SU-DHL-6 (cell line): ENCODE measurements at regions not wholly inside any gene's neighbourhood (a gene's known extent, or its start where the extent isn't known, plus 50 kb on each side); places are given as distances from the start of the nearest gene placed in this dataset.

Source experiments
- H2AFZ ChIP-seq: fragments of 200-600 bp; sonication (generic); 2 replicates; pipeline ENCODE4 v1.6.1; 2014; ENCODE audit warnings: low read depth, mild to moderate bottlenecking, moderate library complexity, mixed read lengths, antibody characterized with exemption, low read length; ENCODE audit not compliant: severe bottlenecking
- H3F3A ChIP-seq: fragments of 200-600 bp; shearing (Covaris generic); 2 replicates; pipeline ENCODE4 v1.6.0; 2016; ENCODE audit warnings: antibody characterized with exemption, mild to moderate bottlenecking; ENCODE audit not compliant: insufficient read depth
- H3K27ac ChIP-seq: fragments of 200-600 bp; sonication (generic); 2 replicates; pipeline ENCODE4 v1.5.1; 2016; ENCODE audit warnings: low read depth, mild to moderate bottlenecking, low read length, moderate library complexity, mixed read lengths
- H3K27me3 ChIP-seq: fragments of 200-600 bp; sonication (generic), shearing (Covaris generic); 2 replicates; pipeline ENCODE4 v1.6.0; 2014; ENCODE audit warnings: mild to moderate bottlenecking, low read length
- H3K36me3 ChIP-seq: fragments of 200-600 bp; sonication (generic); 2 replicates; pipeline ENCODE4 v1.6.1; 2014; ENCODE audit warnings: mild to moderate bottlenecking, low read length, mixed read lengths
- H3K4me2 ChIP-seq: fragments of 300-600, 200-600 bp; shearing (Covaris generic), sonication (generic); 2 replicates; pipeline ENCODE4 v1.6.0; 2014; ENCODE audit warnings: low read length, low read depth, mild to moderate bottlenecking; ENCODE audit not compliant: poor library complexity, severe bottlenecking
- H3K4me3 ChIP-seq: fragments of 200-600 bp; sonication (generic); 2 replicates; pipeline ENCODE4 v1.5.1; 2014; ENCODE audit warnings: antibody characterized with exemption, low read length, mild to moderate bottlenecking, mixed read lengths; ENCODE audit not compliant: insufficient read depth, poor library complexity, severe bottlenecking
- H3K79me2 ChIP-seq: fragments of 200-600 bp; sonication (generic); 2 replicates; pipeline ENCODE4 v1.6.1; 2014; ENCODE audit warnings: mild to moderate bottlenecking, low read length, moderate library complexity; ENCODE audit not compliant: insufficient read depth
- H3K9ac ChIP-seq: fragments of 200-600 bp; sonication (generic); 2 replicates; pipeline ENCODE4 v1.7.0; 2014; ENCODE audit warnings: mild to moderate bottlenecking, low read length
- H3K9me2 ChIP-seq: fragments of 200-600 bp; sonication (generic); replicated peaks from 2 replicates; pipeline ENCODE4 v1.6.1; 2014; ENCODE audit warnings: low read length; ENCODE audit not compliant: insufficient read depth
- H3K9me3 ChIP-seq: fragments of 200-600 bp; sonication (generic); 2 replicates; pipeline ENCODE4 v1.6.1; 2014; ENCODE audit warnings: low read length, mixed read lengths; ENCODE audit not compliant: insufficient read depth
- H4K20me1 ChIP-seq: fragments of 200-600 bp; sonication (generic); 2 replicates; pipeline ENCODE4 v1.6.1; 2014; ENCODE audit warnings: low read depth, mild to moderate bottlenecking, antibody characterized with exemption, low read length, moderate library complexity, mixed read lengths
- EZH2phosphoT487 ChIP-seq: fragments of 200-600 bp; sonication (generic), shearing (Covaris generic); conservative IDR thresholded peaks from 2 replicates; pipeline ENCODE4 v1.6.1; 2018; ENCODE audit warnings: mild to moderate bottlenecking, antibody characterized with exemption, low read length, moderate library complexity, mixed read lengths
- TF ChIP-seq, protein P1 (sequence below): fragments of 200-600 bp; sonication (generic); IDR thresholded peaks from one replicate; pipeline ENCODE4 v1.5.1; 2017; ENCODE audit warnings: antibody characterized with exemption, mild to moderate bottlenecking, low read length, moderate library complexity; ENCODE audit not compliant: insufficient read depth, poor library complexity, severe bottlenecking

DNA sequence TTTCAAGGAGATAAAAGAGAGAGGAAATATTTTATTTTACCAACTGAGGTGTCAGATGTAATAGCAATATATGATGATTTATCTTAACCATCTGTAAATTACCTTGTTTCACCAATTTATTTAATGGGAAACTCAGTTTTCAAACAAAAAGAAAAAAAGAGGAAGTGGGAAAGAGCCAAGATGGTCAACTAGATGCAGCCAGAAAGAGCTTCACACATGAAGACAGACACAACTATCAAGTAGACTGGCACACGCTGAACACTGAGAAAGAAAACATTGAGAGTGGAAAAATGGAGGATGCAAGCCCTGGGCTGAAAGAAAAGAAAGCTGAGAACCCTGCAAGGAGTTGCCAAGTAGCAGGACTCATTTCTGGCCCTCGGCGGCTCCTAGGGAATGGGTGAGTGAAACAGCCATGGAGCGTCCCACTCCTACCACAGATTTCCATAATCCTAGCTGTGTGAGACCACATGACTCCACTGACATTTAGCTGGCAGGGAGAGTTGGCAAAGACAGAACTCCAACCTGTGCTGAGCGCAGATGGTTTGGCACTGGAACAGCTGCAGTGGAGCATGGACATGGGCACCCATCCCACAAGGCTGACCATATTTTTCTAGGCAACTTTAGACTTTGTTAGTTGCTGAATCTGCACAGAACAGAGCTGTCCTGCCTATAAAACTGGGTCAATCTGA, 409.3 kb downstream of the FAM47B start:
- Histone ChIP-seq H3K9ac (no peak overlapping the region), H3K9me3 (no peaks in the 10 kb centered on the region), H3K4me2 (no peak overlapping the region), H3F3A (no peaks in the 10 kb centered on the region), H3K9me2 (no peaks in the 10 kb centered on the region), H2AFZ (no peak overlapping the region), H4K20me1 (no peaks in the 10 kb centered on the region), H3K27me3 (no peaks in the 10 kb centered on the region), H3K36me3 (no peaks in the 10 kb centered on the region), H3K79me2 (no peaks in the 10 kb centered on the region), H3K27ac (no peak overlapping the region), H3K4me3 (no peak overlapping the region)
- no peak for TF ChIP-seq EZH2phosphoT487
- TF ChIP-seq, protein P1, sequence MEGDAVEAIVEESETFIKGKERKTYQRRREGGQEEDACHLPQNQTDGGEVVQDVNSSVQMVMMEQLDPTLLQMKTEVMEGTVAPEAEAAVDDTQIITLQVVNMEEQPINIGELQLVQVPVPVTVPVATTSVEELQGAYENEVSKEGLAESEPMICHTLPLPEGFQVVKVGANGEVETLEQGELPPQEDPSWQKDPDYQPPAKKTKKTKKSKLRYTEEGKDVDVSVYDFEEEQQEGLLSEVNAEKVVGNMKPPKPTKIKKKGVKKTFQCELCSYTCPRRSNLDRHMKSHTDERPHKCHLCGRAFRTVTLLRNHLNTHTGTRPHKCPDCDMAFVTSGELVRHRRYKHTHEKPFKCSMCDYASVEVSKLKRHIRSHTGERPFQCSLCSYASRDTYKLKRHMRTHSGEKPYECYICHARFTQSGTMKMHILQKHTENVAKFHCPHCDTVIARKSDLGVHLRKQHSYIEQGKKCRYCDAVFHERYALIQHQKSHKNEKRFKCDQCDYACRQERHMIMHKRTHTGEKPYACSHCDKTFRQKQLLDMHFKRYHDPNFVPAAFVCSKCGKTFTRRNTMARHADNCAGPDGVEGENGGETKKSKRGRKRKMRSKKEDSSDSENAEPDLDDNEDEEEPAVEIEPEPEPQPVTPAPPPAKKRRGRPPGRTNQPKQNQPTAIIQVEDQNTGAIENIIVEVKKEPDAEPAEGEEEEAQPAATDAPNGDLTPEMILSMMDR = no peak

DNA sequence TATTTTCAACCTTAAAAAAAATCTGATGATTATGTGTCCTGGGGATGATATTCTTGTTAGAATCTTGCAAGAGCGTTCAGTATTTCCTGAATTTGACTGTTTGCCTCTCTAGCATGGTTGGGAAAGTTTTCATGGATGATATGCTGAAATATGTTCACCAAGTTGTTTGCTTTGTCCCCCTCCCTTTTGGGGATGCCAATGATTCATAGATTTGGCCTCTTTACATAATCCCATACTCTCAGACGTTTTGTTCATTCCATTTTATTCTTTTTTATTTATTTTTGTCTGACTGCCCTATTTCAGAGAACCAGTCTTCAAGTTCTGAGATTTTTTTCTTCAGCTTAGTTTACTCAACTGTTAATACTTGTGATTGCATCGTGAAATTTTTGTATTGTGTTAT, 415.1 kb downstream of the FAM47B start:
- no peaks in the 10 kb centered on the region for H3F3A ChIP-seq
- H3K9me3 ChIP-seq = no peaks in the 10 kb centered on the region
- no peak overlapping the region for H3K27ac ChIP-seq
- H3K9me2 ChIP-seq = no peaks in the 10 kb centered on the region
- no peak overlapping the region for H3K4me2 ChIP-seq
- no peaks in the 10 kb centered on the region for H4K20me1 ChIP-seq
- no peak overlapping the region for H2AFZ ChIP-seq
- H3K9ac ChIP-seq = no peak overlapping the region
- TF ChIP-seq, protein P1 = no peak
- TF ChIP-seq EZH2phosphoT487 = no peak
- no peak overlapping the region for H3K4me3 ChIP-seq
- H3K27me3 ChIP-seq = no peaks in the 10 kb centered on the region
- H3K36me3 ChIP-seq = no peaks in the 10 kb centered on the region
- H3K79me2 ChIP-seq = no peaks in the 10 kb centered on the region

DNA sequence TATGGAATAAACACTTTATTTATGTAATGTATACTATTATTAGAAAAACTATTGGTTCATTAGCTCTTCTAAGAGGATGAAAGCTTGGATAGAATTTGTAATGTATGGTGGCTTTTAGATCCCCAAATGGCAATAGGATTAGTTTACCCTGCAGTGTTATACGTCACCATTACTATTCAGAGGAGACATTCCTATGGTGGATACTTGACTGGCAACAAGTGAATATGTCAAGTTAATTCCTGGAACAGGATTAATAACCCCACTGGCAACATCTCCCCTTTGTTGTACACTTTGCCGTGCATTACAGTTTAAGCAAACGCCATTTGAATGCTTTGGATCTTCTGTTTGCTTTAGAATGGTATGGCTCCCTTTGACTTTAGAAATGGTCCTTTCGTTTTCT, 420.3 kb downstream of the FAM47B start:
- Histone ChIP-seq H3K27ac (no peak overlapping the region), H3K9ac (no peak overlapping the region), H3F3A (no peaks in the 10 kb centered on the region), H2AFZ (no peak overlapping the region), H3K36me3 (no peaks in the 10 kb centered on the region), H3K4me2 (no peak overlapping the region), H3K27me3 (no peaks in the 10 kb centered on the region), H4K20me1 (no peaks in the 10 kb centered on the region), H3K9me2 (no peaks in the 10 kb centered on the region), H3K4me3 (no peak overlapping the region), H3K79me2 (no peaks in the 10 kb centered on the region), H3K9me3 (no peaks in the 10 kb centered on the region)
- TF ChIP-seq, protein P1 = no peak
- no peak for TF ChIP-seq EZH2phosphoT487
